ENCODE measurements at regions not wholly inside any gene's neighbourhood (a gene's known extent, or its start where the extent isn't known, plus 50 kb on each side); places are given as distances from the start of the nearest gene placed in this dataset.
A peak's percentile ranks its signal among the peaks of the same experiment; 100 is the strongest.

- Histone ChIP-seq H3K9me3 (no peaks in the 10 kb centered on the region), H3K36me3 (ENCODE audit: low read depth) (no peaks in the 10 kb centered on the region), H3K4me3 (no peak overlapping the region), H3K4me1 (ENCODE audit: low read depth) (peaks cover 17% of the 10 kb centered on the region)
- TF ChIP-seq CTCF (IDR thresholded peaks at IDR 0.05) = no peak
- no peak for DNase-seq
- ATAC-seq = no peak
- intact Hi-C loops (cut with DNase I, micrococcal nuclease) = no loop called here
Measured at GRCh38 chr2:234423884-234424283, 73.0 kb downstream of the ARL4C start.

- H3K4me3 ChIP-seq = no peak overlapping the region
- no peaks in the 10 kb centered on the region for H3K9me3 ChIP-seq
- no peaks in the 10 kb centered on the region for H3K36me3 ChIP-seq (ENCODE audit: low read depth)
- peak; percentile 39 for ATAC-seq
- peaks cover 17% of the 10 kb centered on the region for H3K4me1 ChIP-seq (ENCODE audit: low read depth)
- intact Hi-C loops (cut with DNase I, micrococcal nuclease) = no loop called here
- TF ChIP-seq CTCF (IDR thresholded peaks at IDR 0.05) = no peak
- DNase-seq = peak in 2 of 3 donors; percentile 41 to 76
Measured at GRCh38 chr2:234422981-234423431, 73.9 kb downstream of the ARL4C start.

- no peak for TF ChIP-seq CTCF (IDR thresholded peaks at IDR 0.05)
- ATAC-seq (peak; percentile 85), DNase-seq (peak in 1 of 3 donors; percentile 31)
- intact Hi-C loops (cut with DNase I, micrococcal nuclease) = no loop called here
- no peak overlapping the region for H3K4me3 ChIP-seq
- no peaks in the 10 kb centered on the region for H3K36me3 ChIP-seq (ENCODE audit: low read depth)
- H3K9me3 ChIP-seq = no peaks in the 10 kb centered on the region
- H3K4me1 ChIP-seq (ENCODE audit: low read depth) = peaks cover 17% of the 10 kb centered on the region
Measured at GRCh38 chr2:234422273-234422732, 74.6 kb downstream of the ARL4C start.

GRCh38 chr2:234420408-234420807, 76.5 kb downstream of the ARL4C start:
- intact Hi-C loops (cut with DNase I, micrococcal nuclease) = no loop called here
- no peak for DNase-seq
- Histone ChIP-seq H3K4me3 (no peak overlapping the region), H3K9me3 (no peaks in the 10 kb centered on the region), H3K36me3 (ENCODE audit: low read depth) (no peaks in the 10 kb centered on the region), H3K4me1 (ENCODE audit: low read depth) (peaks cover 15% of the 10 kb centered on the region)
- TF ChIP-seq CTCF (IDR thresholded peaks at IDR 0.05) = no peak
- no peak for ATAC-seq

- intact Hi-C loops (cut with DNase I, micrococcal nuclease) = no loop called here
- peaks cover 15% of the 10 kb centered on the region for H3K4me1 ChIP-seq (ENCODE audit: low read depth)
- DNase-seq (no peak), ATAC-seq (no peak)
- H3K36me3 ChIP-seq (ENCODE audit: low read depth) = no peaks in the 10 kb centered on the region
- TF ChIP-seq CTCF (IDR thresholded peaks at IDR 0.05) = no peak
- H3K9me3 ChIP-seq = no peaks in the 10 kb centered on the region
- no peak overlapping the region for H3K4me3 ChIP-seq
Measured at GRCh38 chr2:234419726-234420125, 77.2 kb downstream of the ARL4C start.

GRCh38 chr2:234415706-234416105, 81.2 kb downstream of the ARL4C start:
- H3K9me3 ChIP-seq = no peaks in the 10 kb centered on the region
- no peak for DNase-seq
- H3K4me3 ChIP-seq = no peak overlapping the region
- no peaks in the 10 kb centered on the region for H3K36me3 ChIP-seq (ENCODE audit: low read depth)
- intact Hi-C loops (cut with DNase I, micrococcal nuclease) = no loop called here
- H3K4me1 ChIP-seq (ENCODE audit: low read depth) = no peaks in the 10 kb centered on the region
- no peak for TF ChIP-seq CTCF (IDR thresholded peaks at IDR 0.05)
- no peak for ATAC-seq
